Karpas-422 (cell line): ENCODE measurements at regions not wholly inside any gene's neighbourhood (a gene's known extent, or its start where the extent isn't known, plus 50 kb on each side); places are given as distances from the start of the nearest gene placed in this dataset.

Experiments
- DNase-seq: peaks from one replicate; pipeline ENCODE4 v3.0.0-alpha.2; 2015
- H2AFZ ChIP-seq: fragments of 200-600 bp; sonication (generic); 2 replicates; pipeline ENCODE4 v1.6.1; 2014; ENCODE audit warnings: antibody characterized with exemption, low read length, mixed read lengths
- H3K27ac ChIP-seq: fragments of 200-600 bp; sonication (generic); 2 replicates; pipeline ENCODE4 v1.5.1; 2014; ENCODE audit warnings: mild to moderate bottlenecking, low read length, moderate library complexity
- H3K27me3 ChIP-seq: fragments of 200-600 bp; sonication (generic); 2 replicates; pipeline ENCODE4 v1.6.1; 2014; ENCODE audit warnings: low read length, mixed read lengths
- H3K36me3 ChIP-seq: fragments of 200-600 bp; sonication (generic); 2 replicates; pipeline ENCODE4 v1.6.1; 2014; ENCODE audit warnings: low read length, mixed read lengths; ENCODE audit not compliant: insufficient read depth
- H3K4me1 ChIP-seq: fragments of 200-600 bp; sonication (generic); 2 replicates; pipeline ENCODE4 v1.6.1; 2014; ENCODE audit warnings: mild to moderate bottlenecking, low read length, mixed read lengths
- H3K4me2 ChIP-seq: fragments of 200-600 bp; sonication (generic); 2 replicates; pipeline ENCODE4 v1.6.1; 2014; ENCODE audit warnings: low read length, low read depth, mild to moderate bottlenecking; ENCODE audit not compliant: poor library complexity, severe bottlenecking
- H3K4me3 ChIP-seq: fragments of 200-600 bp; sonication (generic); 2 replicates; pipeline ENCODE4 v1.5.1; 2014; ENCODE audit warnings: mild to moderate bottlenecking, antibody characterized with exemption, low read length, mixed read lengths
- H3K79me2 ChIP-seq: fragments of 200-600 bp; sonication (generic); 2 replicates; pipeline ENCODE4 v1.6.1; 2014; ENCODE audit warnings: mild to moderate bottlenecking, low read length, mixed read lengths
- H3K9ac ChIP-seq: fragments of 200-600 bp; sonication (generic); 2 replicates; pipeline ENCODE4 v1.6.0; 2014; ENCODE audit warnings: low read length
- H3K9me2 ChIP-seq: fragments of 200-600 bp; sonication (generic), shearing (Covaris generic); replicated peaks from 2 replicates; pipeline ENCODE4 v1.6.0; 2014; ENCODE audit warnings: mild to moderate bottlenecking, low read length, moderate library complexity; ENCODE audit not compliant: insufficient read depth
- H3K9me3 ChIP-seq: fragments of 300-700, 200-600 bp; sonication (generic); 2 replicates; pipeline ENCODE4 v1.6.1; 2014; ENCODE audit warnings: low read length, mixed read lengths
- H4K20me1 ChIP-seq: fragments of 200-600 bp; sonication (generic); 2 replicates; pipeline ENCODE4 v1.6.1; 2014; ENCODE audit warnings: mild to moderate bottlenecking, antibody characterized with exemption, low read length, low read depth; ENCODE audit not compliant: insufficient read depth

DNA sequence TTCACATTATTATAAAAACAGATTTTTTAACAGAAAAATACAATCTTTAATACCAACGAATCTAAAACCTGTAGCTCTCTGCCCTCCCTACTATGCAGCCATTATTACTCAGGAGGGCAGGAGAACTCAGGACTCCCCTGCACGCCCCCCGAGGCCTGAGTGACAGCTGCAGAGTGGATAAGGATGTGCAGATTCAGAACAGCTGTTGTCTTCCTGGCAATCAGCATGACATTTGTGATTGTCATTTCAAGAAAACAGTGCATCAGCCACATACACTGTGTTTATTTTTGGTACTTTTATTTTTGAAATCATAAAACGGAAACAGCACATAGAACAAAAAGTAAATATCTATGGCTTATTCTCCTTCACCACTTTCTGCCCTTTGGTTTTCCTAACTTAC, 450.8 kb downstream of the OCA2 start:
- Histone ChIP-seq H3K4me1 (no peaks in the 10 kb centered on the region), H3K9me3 (peaks cover 24% of the 10 kb centered on the region), H3K79me2 (no peaks in the 10 kb centered on the region), H4K20me1 (no peaks in the 10 kb centered on the region), H3K27me3 (no peaks in the 10 kb centered on the region), H3K4me3 (no peak overlapping the region), H3K9me2 (no peaks in the 10 kb centered on the region), H3K4me2 (no peak overlapping the region), H3K36me3 (no peaks in the 10 kb centered on the region), H3K27ac (no peak overlapping the region), H3K9ac (no peak overlapping the region), H2AFZ (no peak overlapping the region)
- no peak for DNase-seq

DNA sequence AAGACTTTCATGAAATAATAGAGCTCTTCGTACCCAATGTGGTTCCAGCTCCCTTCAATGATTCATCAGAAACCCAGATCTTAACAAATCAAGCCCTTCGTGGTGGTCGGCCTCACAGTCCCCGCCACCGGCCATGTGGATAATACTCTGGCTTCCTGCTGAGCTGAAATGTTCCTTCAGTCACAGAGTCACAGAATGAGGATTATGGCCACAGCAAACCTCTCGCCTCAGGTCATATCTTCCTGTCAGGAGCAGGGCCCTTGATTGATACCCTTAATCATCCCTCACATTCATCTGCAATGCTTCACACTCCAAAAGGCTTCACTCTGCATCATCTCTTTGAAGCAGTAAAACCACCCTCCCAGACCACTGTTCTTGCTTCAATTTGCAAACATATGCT, 452.6 kb downstream of the OCA2 start:
- Histone ChIP-seq H3K4me2 (no peak overlapping the region), H3K4me3 (no peak overlapping the region), H3K9me3 (peaks cover 20% of the 10 kb centered on the region), H3K79me2 (no peaks in the 10 kb centered on the region), H3K27me3 (no peaks in the 10 kb centered on the region), H3K27ac (no peak overlapping the region), H3K36me3 (no peaks in the 10 kb centered on the region), H3K9ac (no peak overlapping the region), H2AFZ (no peak overlapping the region), H3K9me2 (no peaks in the 10 kb centered on the region), H3K4me1 (no peaks in the 10 kb centered on the region), H4K20me1 (no peaks in the 10 kb centered on the region)
- DNase-seq, result no peak

DNA sequence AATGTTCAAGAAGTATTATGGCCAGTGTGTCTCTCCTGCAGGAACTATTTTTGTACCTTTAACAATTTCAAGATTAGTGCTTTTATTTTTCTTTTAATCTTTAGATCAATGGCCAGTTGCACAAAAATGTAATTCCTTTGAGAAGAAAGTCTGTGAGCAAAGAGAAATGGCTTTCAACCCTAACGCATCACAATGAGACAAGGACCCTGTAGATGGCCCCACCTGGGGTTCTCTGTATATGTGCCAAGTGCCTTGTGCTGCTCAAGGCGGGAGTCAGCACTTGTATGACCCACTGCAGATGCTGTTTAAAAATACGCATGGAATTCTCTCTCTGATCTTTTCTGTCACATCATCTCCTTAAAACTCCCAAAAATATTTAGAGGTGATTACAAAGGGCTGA, 453.4 kb downstream of the OCA2 start:
- H3K4me3 ChIP-seq, result no peak overlapping the region
- no peak overlapping the region for H3K27ac ChIP-seq
- H3K27me3 ChIP-seq, result no peaks in the 10 kb centered on the region
- H3K9ac ChIP-seq, result no peak overlapping the region
- H3K79me2 ChIP-seq, result no peaks in the 10 kb centered on the region
- H3K4me2 ChIP-seq, result no peak overlapping the region
- peaks cover 18% of the 10 kb centered on the region for H3K9me3 ChIP-seq
- H3K9me2 ChIP-seq, result no peaks in the 10 kb centered on the region
- no peaks in the 10 kb centered on the region for H3K36me3 ChIP-seq
- H2AFZ ChIP-seq, result no peak overlapping the region
- no peaks in the 10 kb centered on the region for H4K20me1 ChIP-seq
- DNase-seq, result no peak
- H3K4me1 ChIP-seq, result no peaks in the 10 kb centered on the region

DNA sequence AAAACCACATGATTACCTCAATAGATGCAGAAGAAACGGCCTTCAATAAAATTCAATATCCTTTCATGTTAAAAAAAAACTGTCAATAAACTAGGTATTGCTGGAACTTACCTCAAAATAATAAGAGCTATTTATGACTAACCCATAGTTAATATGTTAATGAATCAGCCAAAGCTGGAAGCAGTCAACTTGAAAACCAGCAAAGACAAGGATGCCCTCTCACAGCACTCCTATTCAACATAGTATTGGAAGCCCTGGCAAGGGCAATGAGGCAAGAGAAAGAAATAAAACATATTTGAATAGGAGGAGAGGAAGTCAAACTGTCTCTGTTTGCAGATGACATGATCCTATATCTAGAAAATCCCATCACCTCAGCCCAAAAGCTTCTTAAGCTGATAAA, 456.1 kb downstream of the OCA2 start:
- Histone ChIP-seq H3K27me3 (no peaks in the 10 kb centered on the region), H3K4me1 (no peaks in the 10 kb centered on the region), H3K36me3 (no peaks in the 10 kb centered on the region), H3K79me2 (no peaks in the 10 kb centered on the region), H3K4me3 (no peak overlapping the region), H3K9ac (no peak overlapping the region), H3K27ac (no peak overlapping the region), H3K9me3 (peaks cover 18% of the 10 kb centered on the region), H2AFZ (no peak overlapping the region), H4K20me1 (no peaks in the 10 kb centered on the region), H3K4me2 (no peak overlapping the region), H3K9me2 (no peaks in the 10 kb centered on the region)
- no peak for DNase-seq

DNA sequence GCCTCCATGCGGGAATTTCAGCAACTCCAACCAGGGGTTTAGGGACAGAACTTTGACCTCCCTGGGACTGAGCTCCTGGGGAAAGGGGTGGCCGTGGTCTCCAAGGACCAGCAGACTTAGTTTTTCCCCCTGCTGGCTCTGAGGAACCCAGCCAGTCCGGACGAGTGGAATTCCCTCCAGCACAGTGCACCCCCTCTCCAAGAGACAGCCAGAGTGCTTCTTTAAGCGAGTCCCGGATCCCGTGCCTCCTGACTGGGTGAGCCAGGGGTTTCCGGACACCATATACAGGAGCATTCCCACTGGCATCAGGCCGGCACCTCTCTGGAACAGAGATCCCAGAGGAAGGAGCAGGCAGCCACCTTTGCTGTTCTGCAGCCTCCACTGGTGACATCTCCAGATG, 459.5 kb downstream of the OCA2 start:
- H3K27ac ChIP-seq, result no peak overlapping the region
- peaks cover 19% of the 10 kb centered on the region for H3K9me3 ChIP-seq
- H3K79me2 ChIP-seq, result no peaks in the 10 kb centered on the region
- H3K4me2 ChIP-seq, result no peak overlapping the region
- no peaks in the 10 kb centered on the region for H3K9me2 ChIP-seq
- H2AFZ ChIP-seq, result no peak overlapping the region
- H4K20me1 ChIP-seq, result no peaks in the 10 kb centered on the region
- H3K4me1 ChIP-seq, result no peaks in the 10 kb centered on the region
- DNase-seq, result no peak
- no peaks in the 10 kb centered on the region for H3K27me3 ChIP-seq
- no peaks in the 10 kb centered on the region for H3K36me3 ChIP-seq
- no peak overlapping the region for H3K4me3 ChIP-seq
- H3K9ac ChIP-seq, result no peak overlapping the region

DNA sequence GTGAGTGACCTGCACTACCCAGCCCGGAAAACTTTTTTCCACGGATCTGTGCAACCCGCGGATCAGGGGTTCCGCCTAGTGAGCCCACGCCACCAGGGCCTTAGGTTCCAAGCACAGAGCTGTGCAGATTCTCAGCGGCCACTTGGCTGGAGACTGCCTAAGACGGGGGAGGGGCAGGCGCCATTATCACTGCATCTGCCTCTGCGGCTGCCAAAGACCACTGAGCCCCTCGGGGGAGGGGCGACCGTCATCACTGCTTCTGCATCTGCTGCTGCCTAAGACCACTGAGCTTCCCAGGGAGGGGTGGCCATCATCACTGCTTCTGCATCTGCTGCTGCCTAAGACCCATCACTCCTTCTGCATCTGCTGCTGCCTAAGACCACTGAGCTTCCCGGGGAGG, 460.2 kb downstream of the OCA2 start:
- no peaks in the 10 kb centered on the region for H3K36me3 ChIP-seq
- no peak for DNase-seq
- no peaks in the 10 kb centered on the region for H3K9me2 ChIP-seq
- H3K9ac ChIP-seq, result no peak overlapping the region
- H3K4me1 ChIP-seq, result no peaks in the 10 kb centered on the region
- H3K27me3 ChIP-seq, result no peaks in the 10 kb centered on the region
- H2AFZ ChIP-seq, result no peak overlapping the region
- H4K20me1 ChIP-seq, result no peaks in the 10 kb centered on the region
- H3K79me2 ChIP-seq, result no peaks in the 10 kb centered on the region
- H3K9me3 ChIP-seq, result peaks cover 24% of the 10 kb centered on the region
- no peak overlapping the region for H3K4me3 ChIP-seq
- no peak overlapping the region for H3K4me2 ChIP-seq
- H3K27ac ChIP-seq, result no peak overlapping the region

DNA sequence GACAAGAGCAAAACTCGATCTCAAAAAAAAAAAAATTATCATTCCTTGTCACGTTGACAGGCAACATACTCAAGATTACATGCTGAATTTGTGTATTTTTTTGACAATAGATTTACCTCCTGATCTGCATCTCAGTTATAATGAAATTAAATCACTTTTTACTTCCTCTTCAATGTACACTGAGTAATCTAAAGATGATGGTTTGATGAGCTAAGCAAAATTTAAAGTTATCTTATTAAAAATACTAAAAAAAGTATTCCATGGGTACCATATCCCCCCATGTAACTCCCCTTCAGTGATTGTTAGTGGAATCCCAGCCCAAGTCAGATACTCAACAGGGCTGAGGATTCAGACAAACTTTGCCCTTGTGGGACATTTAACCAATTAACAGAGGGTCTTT, 463.2 kb downstream of the OCA2 start:
- no peak for DNase-seq
- Histone ChIP-seq H3K9ac (no peak overlapping the region), H3K4me2 (no peak overlapping the region), H3K27ac (no peak overlapping the region), H3K4me1 (no peaks in the 10 kb centered on the region), H3K9me3 (peaks cover 32% of the 10 kb centered on the region), H3K79me2 (no peaks in the 10 kb centered on the region), H4K20me1 (no peaks in the 10 kb centered on the region), H3K27me3 (no peaks in the 10 kb centered on the region), H3K36me3 (no peaks in the 10 kb centered on the region), H3K4me3 (no peak overlapping the region), H3K9me2 (no peaks in the 10 kb centered on the region), H2AFZ (no peak overlapping the region)

DNA sequence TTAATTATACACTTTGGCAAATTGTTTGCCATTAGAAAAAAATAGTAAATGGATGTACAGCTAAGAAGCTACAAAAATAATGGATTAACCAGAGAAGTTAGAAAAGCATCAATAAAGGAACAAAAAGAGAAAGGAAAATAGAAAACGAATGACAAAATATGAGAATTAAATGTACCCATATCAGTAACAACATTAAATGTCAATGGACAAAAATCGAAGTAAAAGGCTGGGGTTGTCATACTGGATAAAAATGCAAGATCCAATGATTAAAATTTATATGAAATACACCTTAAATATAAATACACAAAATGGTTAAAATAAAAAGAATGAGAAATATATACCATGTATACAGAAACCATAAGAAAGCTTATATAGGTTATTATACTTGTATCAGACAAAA, 470.6 kb downstream of the OCA2 start:
- H4K20me1 ChIP-seq, result no peaks in the 10 kb centered on the region
- no peak overlapping the region for H3K27ac ChIP-seq
- no peaks in the 10 kb centered on the region for H3K36me3 ChIP-seq
- no peaks in the 10 kb centered on the region for H3K27me3 ChIP-seq
- DNase-seq, result no peak
- H3K9ac ChIP-seq, result no peak overlapping the region
- no peak overlapping the region for H3K4me3 ChIP-seq
- peaks cover 10% of the 10 kb centered on the region for H3K4me1 ChIP-seq
- H3K4me2 ChIP-seq, result no peak overlapping the region
- peaks cover 18% of the 10 kb centered on the region for H3K9me3 ChIP-seq
- H2AFZ ChIP-seq, result no peak overlapping the region
- no peaks in the 10 kb centered on the region for H3K79me2 ChIP-seq
- H3K9me2 ChIP-seq, result no peaks in the 10 kb centered on the region

DNA sequence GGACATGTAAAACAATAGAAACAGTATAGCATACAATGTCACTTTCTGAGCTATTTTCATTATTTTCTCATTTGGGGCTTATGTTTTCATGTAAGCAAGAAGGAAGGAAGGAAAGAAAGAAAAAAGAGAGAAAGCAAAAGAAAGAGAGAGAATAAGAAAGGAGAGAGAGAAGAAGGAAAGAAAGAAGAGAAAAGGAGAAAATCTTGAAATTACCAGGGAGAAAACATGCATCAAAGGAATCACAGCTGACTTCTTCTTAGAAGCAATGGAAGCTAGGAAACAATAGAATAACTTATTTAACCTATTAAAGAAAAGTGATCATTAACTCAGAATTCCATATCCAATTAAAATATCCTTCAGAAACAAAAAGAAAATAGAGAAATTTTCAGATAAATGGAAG, 471.5 kb downstream of the OCA2 start:
- H3K4me3 ChIP-seq, result no peak overlapping the region
- H3K79me2 ChIP-seq, result no peaks in the 10 kb centered on the region
- no peak overlapping the region for H3K9ac ChIP-seq
- DNase-seq, result no peak
- H3K36me3 ChIP-seq, result no peaks in the 10 kb centered on the region
- no peaks in the 10 kb centered on the region for H3K27me3 ChIP-seq
- no peak overlapping the region for H3K4me2 ChIP-seq
- no peaks in the 10 kb centered on the region for H4K20me1 ChIP-seq
- H3K4me1 ChIP-seq, result peaks cover 19% of the 10 kb centered on the region
- no peak overlapping the region for H2AFZ ChIP-seq
- peaks cover 18% of the 10 kb centered on the region for H3K9me3 ChIP-seq
- no peaks in the 10 kb centered on the region for H3K9me2 ChIP-seq
- no peak overlapping the region for H3K27ac ChIP-seq
